Progenitor cell of endocrine pancreas (in vitro differentiated cells): ENCODE measurements at regions not wholly inside any gene's neighbourhood (a gene's known extent, or its start where the extent isn't known, plus 50 kb on each side); places are given as distances from the start of the nearest gene placed in this dataset.

Experiments
- DNase-seq: peaks from one replicate; pipeline ENCODE4 v3.0.0; 2021; ENCODE audit warnings: low spot score; ENCODE audit not compliant: unreplicated experiment
- H3K27ac Mint-ChIP-seq: 2 replicates; pipeline ENCODE4 v1.8.0; 2021; ENCODE audit warnings: mild to moderate bottlenecking, moderate library complexity, mixed read lengths
- H3K27me3 Mint-ChIP-seq: 2 replicates; pipeline ENCODE4 v1.8.0; 2021; ENCODE audit warnings: mixed read lengths
- H3K36me3 Mint-ChIP-seq: 2 replicates; pipeline ENCODE4 v1.8.0; 2022; ENCODE audit warnings: mixed read lengths; ENCODE audit not compliant: insufficient read depth
- H3K4me1 Mint-ChIP-seq: 2 replicates; pipeline ENCODE4 v1.8.0; 2021; ENCODE audit warnings: low read depth, mixed read lengths
- H3K4me3 Mint-ChIP-seq: 2 replicates; pipeline ENCODE4 v1.8.0; 2021; ENCODE audit warnings: low read depth, mild to moderate bottlenecking, moderate library complexity, mixed read lengths
- H3K9me3 Mint-ChIP-seq: 2 replicates; pipeline ENCODE4 v1.8.0; 2021; ENCODE audit warnings: low read depth, mixed read lengths
- TF ChIP-seq, protein P1 (sequence below): fragments of 200-600 bp; sonication (generic); IDR thresholded peaks from one replicate; pipeline ENCODE4 v1.5.0; 2021; ENCODE audit warnings: antibody characterized with exemption, mild to moderate bottlenecking; ENCODE audit not compliant: unreplicated experiment

DNA sequence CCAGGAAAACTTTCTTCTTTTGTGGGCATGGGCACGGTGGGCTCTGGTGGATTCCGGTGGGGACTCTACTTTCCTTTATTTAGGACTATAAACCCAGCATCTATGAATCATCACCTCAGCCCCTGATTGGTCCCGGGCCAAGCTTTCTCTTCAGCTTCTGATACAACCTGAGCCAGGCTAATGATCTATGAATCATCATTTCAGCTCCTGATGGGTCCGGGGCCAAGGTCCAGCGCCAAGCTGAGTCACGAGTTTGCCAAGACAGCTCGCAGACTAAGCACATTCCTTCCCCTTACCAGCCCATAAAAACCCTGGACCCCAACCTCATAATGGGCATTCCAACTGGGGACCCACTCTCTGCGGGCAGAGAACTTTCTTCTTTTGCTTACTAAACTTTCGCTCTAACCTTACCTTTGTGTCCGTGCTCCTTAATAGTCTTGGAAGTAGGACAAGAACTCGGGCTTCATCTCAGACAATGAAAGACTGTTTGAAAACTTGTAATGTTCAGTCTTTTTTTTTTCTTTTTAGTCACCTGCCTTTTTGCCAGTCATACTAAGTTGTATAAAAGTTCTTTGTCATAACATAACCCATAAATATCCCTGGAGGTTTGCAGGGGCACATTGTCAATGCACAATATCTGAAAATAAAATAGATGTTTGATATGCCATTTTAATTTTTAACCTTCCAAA is 904.9 kb upstream of the EPHA5 start:
- H3K27ac Mint-ChIP-seq, result no peak overlapping the region
- no peak for DNase-seq
- H3K27me3 Mint-ChIP-seq, result no peaks in the 10 kb centered on the region
- TF ChIP-seq, protein P1, sequence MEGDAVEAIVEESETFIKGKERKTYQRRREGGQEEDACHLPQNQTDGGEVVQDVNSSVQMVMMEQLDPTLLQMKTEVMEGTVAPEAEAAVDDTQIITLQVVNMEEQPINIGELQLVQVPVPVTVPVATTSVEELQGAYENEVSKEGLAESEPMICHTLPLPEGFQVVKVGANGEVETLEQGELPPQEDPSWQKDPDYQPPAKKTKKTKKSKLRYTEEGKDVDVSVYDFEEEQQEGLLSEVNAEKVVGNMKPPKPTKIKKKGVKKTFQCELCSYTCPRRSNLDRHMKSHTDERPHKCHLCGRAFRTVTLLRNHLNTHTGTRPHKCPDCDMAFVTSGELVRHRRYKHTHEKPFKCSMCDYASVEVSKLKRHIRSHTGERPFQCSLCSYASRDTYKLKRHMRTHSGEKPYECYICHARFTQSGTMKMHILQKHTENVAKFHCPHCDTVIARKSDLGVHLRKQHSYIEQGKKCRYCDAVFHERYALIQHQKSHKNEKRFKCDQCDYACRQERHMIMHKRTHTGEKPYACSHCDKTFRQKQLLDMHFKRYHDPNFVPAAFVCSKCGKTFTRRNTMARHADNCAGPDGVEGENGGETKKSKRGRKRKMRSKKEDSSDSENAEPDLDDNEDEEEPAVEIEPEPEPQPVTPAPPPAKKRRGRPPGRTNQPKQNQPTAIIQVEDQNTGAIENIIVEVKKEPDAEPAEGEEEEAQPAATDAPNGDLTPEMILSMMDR, result no peak
- H3K9me3 Mint-ChIP-seq, result peaks cover 3% of the 10 kb centered on the region
- H3K4me1 Mint-ChIP-seq, result peaks cover 3% of the 10 kb centered on the region
- H3K36me3 Mint-ChIP-seq, result no peaks in the 10 kb centered on the region
- H3K4me3 Mint-ChIP-seq, result no peak overlapping the region

DNA sequence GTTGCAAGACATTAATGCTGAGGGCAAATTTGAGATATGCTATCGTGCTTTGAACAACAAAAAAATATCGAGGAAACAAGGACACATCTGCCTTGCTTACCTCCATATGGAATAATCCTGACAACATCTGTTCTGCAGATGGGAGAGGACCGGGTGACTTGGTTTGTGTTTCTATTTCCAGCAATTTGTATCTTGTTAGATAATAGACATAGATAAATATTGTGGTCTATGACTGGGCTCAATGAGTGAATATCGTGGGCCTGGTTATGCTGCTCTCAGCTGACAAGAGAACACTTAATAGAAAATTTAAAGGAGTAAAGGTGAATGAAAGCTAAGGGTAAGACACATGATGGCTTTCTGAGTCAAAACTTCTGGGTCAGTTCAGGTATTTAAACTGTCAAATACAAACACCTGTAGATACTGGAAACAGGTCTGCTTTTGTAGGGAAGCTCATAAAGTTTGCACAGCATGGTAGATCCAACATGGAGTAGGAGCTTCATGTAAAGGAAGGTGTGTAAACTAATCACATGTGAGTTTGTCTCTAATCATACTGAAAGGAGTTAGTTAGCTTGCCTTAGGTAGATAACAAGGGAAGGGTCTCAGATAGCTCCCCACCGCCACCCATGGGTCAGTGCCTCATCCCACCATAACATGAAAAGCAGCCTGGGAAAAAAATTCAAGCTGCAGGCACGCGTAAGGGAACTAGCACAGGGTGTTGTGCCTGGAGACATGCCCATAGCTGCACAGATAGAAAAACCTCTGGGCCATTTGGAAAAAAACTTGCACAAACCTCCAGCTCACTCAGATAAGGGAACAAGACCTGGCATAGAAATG is 904.1 kb upstream of the EPHA5 start:
- no peak for DNase-seq
- Mint-ChIP-seq H3K9me3 (peaks cover 3% of the 10 kb centered on the region), H3K4me3 (no peak overlapping the region), H3K36me3 (no peaks in the 10 kb centered on the region), H3K4me1 (peaks cover 3% of the 10 kb centered on the region), H3K27me3 (no peaks in the 10 kb centered on the region), H3K27ac (no peak overlapping the region)
- TF ChIP-seq, protein P1, result no peak

DNA sequence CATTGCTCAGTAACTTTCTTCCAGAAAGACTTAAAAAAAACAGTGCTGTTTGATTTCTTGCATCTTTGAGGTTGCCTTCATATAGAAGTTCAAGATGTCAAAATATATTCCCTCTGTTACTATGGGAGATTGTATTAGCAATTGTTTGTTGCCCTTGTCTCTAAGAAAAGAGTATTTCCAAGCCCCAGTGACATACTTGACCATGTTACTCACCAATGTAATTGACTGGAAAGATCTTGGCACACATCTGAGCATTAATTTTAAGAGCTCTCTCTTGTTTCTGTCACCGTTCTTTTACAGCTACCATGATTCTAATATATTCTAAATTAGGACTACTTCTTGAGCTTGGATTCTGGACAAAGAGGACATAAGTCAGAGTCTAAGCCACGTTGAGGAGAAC is 902.7 kb upstream of the EPHA5 start:
- Mint-ChIP-seq H3K4me1 (peaks cover 3% of the 10 kb centered on the region), H3K27ac (no peak overlapping the region), H3K36me3 (no peaks in the 10 kb centered on the region), H3K9me3 (peaks cover 3% of the 10 kb centered on the region), H3K4me3 (no peak overlapping the region), H3K27me3 (no peaks in the 10 kb centered on the region)
- TF ChIP-seq, protein P1, result no peak
- no peak for DNase-seq

DNA sequence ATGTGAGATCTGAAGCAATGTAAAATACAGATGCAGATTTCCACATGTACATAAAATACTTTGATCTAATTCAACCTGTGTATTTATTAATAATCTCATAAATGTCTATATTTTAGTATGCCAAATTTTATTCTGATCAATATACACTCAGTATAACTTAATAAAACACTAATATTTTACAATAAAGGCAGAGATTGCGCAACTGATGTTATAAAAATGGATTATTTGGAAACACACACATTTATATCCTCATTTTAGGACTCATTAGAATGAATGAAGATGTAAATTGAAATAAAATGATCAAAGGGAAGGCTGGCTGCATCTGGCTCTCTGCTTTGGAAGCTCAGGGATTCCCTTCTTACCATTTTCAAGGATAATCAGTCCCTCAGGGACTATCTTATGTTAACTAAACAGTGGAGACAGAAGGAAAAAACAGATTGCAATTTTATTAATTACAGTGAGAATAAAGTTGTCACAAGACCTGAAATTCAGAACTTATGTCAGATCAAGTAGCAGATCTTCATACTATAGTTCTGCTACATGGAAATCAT is 900.9 kb upstream of the EPHA5 start:
- no peak for DNase-seq
- H3K27ac Mint-ChIP-seq, result no peak overlapping the region
- H3K36me3 Mint-ChIP-seq, result no peaks in the 10 kb centered on the region
- no peaks in the 10 kb centered on the region for H3K27me3 Mint-ChIP-seq
- H3K4me1 Mint-ChIP-seq, result peaks cover 9% of the 10 kb centered on the region
- TF ChIP-seq, protein P1, result no peak
- peaks cover 3% of the 10 kb centered on the region for H3K9me3 Mint-ChIP-seq
- no peak overlapping the region for H3K4me3 Mint-ChIP-seq

DNA sequence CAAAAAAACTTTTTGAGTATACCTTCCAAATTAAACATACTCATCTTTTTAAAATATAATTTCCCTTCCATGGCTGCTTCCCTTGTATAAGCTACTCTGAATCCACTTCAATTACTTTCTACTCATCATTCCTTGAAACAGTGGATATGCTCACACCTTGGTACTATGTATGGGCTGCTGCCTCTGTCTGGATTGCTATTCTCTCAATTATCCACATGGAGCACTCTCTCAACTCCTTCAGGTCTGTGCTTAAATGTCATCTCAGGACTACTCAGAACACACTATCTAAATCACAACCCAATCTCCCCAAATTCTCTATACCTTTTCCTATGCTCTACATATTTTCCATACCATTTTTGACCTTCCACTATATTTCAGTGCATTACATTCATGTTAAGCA is 898.9 kb upstream of the EPHA5 start:
- no peak for DNase-seq
- Mint-ChIP-seq H3K4me1 (peaks cover 6% of the 10 kb centered on the region), H3K27me3 (no peaks in the 10 kb centered on the region), H3K36me3 (no peaks in the 10 kb centered on the region), H3K9me3 (no peaks in the 10 kb centered on the region), H3K27ac (no peak overlapping the region), H3K4me3 (no peak overlapping the region)
- TF ChIP-seq, protein P1, result no peak
